Cardiac muscle cell (in vitro differentiated cells and primary cell): ENCODE measurements at regions not wholly inside any gene's neighbourhood (a gene's known extent, or its start where the extent isn't known, plus 50 kb on each side); places are given as distances from the start of the nearest gene placed in this dataset.

Experiments
- DNase-seq, 2 donors: peaks; one replicate each; pipeline versions ENCODE4 v3.0.0 to v3.0.0-alpha.2; 2010 to 2017; ENCODE audit warnings: low read depth in 1 of 2, low spot score in 1 of 2
- H3K27ac ChIP-seq: fragments of 200-600 bp; sonication (generic); 2 replicates; pipeline ENCODE4 v1.5.1; 2016
- H3K27me3 ChIP-seq: fragments of 200-600 bp; sonication (generic); 2 replicates; pipeline ENCODE4 v1.6.0; 2016; ENCODE audit warnings: control low read depth
- H3K36me3 ChIP-seq: fragments of 200-600 bp; sonication (generic); 2 replicates; pipeline ENCODE4 v1.5.1; 2016; ENCODE audit warnings: control low read depth
- H3K4me1 ChIP-seq: fragments of 200-600 bp; sonication (generic); 2 replicates; pipeline ENCODE4 v1.8.1; 2017; ENCODE audit warnings: low read depth, mild to moderate bottlenecking, mixed run types
- H3K4me3 ChIP-seq: fragments of 200-600 bp; sonication (generic); 2 replicates; pipeline ENCODE4 v1.5.1; 2016; ENCODE audit warnings: mild to moderate bottlenecking
- H3K9me3 ChIP-seq: fragments of 200-600 bp; sonication (generic); 2 replicates; pipeline ENCODE4 v1.5.1; 2017; ENCODE audit warnings: low read depth, mild to moderate bottlenecking, control low read depth
- TF ChIP-seq, protein P1 (sequence below): IDR thresholded peaks from 2 replicates; pipeline ENCODE4 v1.5.1; 2012; ENCODE audit warnings: low read depth, mild to moderate bottlenecking, low read length

DNA sequence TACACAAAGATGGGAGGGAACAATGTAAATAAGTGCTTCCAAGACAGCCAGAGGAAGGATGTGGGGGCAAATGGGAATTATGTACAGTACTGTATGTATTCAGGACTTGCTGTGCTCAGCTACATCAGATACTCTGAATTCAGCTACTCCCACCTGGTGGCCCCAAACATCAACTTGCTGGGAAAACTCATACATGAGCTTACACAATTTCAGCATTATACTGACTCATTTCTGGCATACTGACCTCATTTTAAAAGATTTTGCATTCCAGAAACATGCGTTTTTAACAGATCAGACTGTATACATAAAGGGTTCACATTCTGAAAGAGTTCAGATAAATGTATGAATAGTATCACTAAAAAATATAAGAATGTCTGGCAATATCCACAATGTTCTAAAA is 59.7 kb downstream of the GPX5 start:
- peaks cover 15% of the 10 kb centered on the region for H3K4me1 ChIP-seq
- H3K36me3 ChIP-seq: no peaks in the 10 kb centered on the region
- peak in 1 of 2 donors; percentile 75 for DNase-seq
- H3K27me3 ChIP-seq: no peaks in the 10 kb centered on the region
- no peak overlapping the region for H3K27ac ChIP-seq
- H3K9me3 ChIP-seq: no peaks in the 10 kb centered on the region
- TF ChIP-seq, protein P1, sequence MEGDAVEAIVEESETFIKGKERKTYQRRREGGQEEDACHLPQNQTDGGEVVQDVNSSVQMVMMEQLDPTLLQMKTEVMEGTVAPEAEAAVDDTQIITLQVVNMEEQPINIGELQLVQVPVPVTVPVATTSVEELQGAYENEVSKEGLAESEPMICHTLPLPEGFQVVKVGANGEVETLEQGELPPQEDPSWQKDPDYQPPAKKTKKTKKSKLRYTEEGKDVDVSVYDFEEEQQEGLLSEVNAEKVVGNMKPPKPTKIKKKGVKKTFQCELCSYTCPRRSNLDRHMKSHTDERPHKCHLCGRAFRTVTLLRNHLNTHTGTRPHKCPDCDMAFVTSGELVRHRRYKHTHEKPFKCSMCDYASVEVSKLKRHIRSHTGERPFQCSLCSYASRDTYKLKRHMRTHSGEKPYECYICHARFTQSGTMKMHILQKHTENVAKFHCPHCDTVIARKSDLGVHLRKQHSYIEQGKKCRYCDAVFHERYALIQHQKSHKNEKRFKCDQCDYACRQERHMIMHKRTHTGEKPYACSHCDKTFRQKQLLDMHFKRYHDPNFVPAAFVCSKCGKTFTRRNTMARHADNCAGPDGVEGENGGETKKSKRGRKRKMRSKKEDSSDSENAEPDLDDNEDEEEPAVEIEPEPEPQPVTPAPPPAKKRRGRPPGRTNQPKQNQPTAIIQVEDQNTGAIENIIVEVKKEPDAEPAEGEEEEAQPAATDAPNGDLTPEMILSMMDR: peak; percentile 36
- H3K4me3 ChIP-seq: peak overlapping the region; percentile 68

DNA sequence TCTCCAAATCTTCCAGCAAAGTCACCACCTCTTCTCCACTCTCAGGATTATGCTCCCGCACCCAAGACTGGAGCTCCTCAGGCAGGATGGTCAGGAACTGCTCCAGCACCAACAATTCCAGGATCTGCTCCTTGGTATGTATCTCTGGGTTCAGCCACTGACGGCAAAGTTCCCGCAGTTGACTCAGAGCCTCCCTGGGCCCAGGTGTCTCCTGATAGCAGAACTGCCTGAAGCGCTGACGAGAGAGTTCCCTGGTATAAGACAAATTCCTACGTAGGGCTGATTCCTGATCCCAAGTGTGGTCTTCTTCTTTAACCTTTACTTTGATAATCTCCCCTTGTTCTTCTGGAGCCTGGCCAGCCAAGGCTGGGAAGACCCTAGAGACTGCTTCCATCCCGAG is 60.6 kb downstream of the GPX5 start:
- no peaks in the 10 kb centered on the region for H3K36me3 ChIP-seq
- H3K27ac ChIP-seq: peak overlapping the region; percentile 79
- DNase-seq: no peak
- peak overlapping the region; percentile 68 for H3K4me3 ChIP-seq
- H3K9me3 ChIP-seq: no peaks in the 10 kb centered on the region
- H3K27me3 ChIP-seq: no peaks in the 10 kb centered on the region
- TF ChIP-seq, protein P1: no peak
- peaks cover 15% of the 10 kb centered on the region for H3K4me1 ChIP-seq

DNA sequence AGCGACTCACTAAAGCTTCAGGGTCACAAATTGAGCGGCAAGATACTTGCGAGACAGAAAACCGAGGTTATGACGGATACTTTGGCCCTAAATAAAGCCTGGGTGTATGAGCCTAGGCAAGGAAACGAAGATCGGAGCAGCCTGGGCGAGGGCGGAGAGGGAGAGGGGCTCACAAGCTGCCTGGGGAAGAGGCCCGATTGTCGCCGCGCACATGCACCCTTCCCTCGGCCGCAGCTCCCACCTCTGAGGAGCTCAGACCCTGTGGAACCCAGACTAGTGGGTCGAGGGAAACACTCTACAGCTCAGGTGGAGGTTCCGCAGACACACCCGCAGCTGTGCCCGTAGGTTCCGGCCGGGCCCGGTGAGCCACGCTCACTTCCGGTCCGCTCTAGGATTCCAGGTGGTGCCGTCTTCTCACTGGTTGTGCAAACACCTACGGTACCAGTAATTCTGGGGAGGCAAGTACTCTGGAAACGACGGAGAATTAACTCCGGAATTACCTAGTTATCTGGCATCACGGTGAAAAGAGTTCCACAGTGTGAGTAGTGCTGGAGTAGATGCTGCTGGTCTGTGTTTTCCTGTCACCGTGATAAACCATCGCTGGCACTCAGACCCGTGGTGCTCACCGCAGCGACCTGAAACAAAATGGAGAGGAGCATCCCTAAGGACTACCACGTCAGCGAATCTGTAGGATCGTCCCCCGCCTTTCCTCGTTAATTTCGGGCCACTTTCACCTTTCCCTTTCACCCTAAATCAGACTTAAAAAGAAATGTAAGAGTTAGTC is 61.5 kb downstream of the GPX5 start:
- TF ChIP-seq, protein P1: no peak
- peak overlapping the region; percentile 79 for H3K27ac ChIP-seq
- no peaks in the 10 kb centered on the region for H3K27me3 ChIP-seq
- no peaks in the 10 kb centered on the region for H3K36me3 ChIP-seq
- no peaks in the 10 kb centered on the region for H3K9me3 ChIP-seq
- peak overlapping the region; percentile 68 for H3K4me3 ChIP-seq
- DNase-seq: peak; percentile 64 to 74
- peaks cover 15% of the 10 kb centered on the region for H3K4me1 ChIP-seq

DNA sequence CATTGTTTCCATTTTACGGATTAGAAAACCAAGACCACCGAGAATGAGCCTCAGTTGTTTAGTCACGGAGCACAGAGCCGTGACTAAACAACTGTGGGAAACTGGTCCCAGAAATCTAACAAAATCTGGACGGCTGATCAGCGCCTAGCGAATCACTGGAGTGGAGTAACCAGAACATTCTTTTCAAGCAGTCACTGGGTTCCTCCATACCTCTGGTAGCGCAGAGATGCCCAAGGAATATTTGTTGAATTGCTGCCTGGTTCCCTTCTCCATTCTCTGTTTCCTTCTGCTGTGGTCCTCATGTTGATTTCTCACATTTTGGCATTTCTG is 62.0 kb downstream of the GPX5 start:
- Histone ChIP-seq H3K27me3 (no peaks in the 10 kb centered on the region), H3K9me3 (no peaks in the 10 kb centered on the region), H3K27ac (no peak overlapping the region), H3K4me3 (peak overlapping the region; percentile 68), H3K4me1 (peaks cover 15% of the 10 kb centered on the region), H3K36me3 (no peaks in the 10 kb centered on the region)
- DNase-seq: no peak
- TF ChIP-seq, protein P1: no peak

DNA sequence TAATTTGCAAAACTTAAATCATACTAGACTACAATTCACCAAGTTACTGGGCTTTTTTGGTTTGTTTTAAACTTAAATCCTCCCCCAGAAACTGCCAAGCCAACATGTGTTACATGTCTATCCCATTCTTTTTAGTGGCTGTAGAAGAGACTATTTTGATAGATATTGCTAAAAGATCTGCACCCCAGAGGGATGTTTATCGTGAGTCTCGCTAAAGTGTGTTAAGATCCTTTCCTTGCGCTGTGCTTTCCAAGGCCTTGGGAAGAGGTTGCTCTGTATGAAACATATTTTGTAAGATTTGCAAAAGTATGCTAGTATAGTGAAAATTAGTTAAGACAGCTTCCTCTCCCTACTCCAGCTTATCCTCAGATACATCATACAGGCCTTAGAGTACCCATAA is 63.0 kb downstream of the GPX5 start:
- Histone ChIP-seq H3K36me3 (no peaks in the 10 kb centered on the region), H3K4me1 (peaks cover 15% of the 10 kb centered on the region), H3K9me3 (no peaks in the 10 kb centered on the region), H3K27ac (peak overlapping the region; percentile 64), H3K4me3 (no peak overlapping the region), H3K27me3 (no peaks in the 10 kb centered on the region)
- TF ChIP-seq, protein P1: no peak
- DNase-seq: no peak
